GM12878 (cell line): ENCODE measurements at regions not wholly inside any gene's neighbourhood (a gene's known extent, or its start where the extent isn't known, plus 50 kb on each side); places are given as distances from the start of the nearest gene placed in this dataset.

ENCODE experiments used
- BMI1 ChIP-seq: fragments of 450-650 bp; IDR thresholded peaks from 2 replicates; pipeline ENCODE4 v1.6.1; 2016; ENCODE audit warnings: mild to moderate bottlenecking, moderate library complexity, borderline replicate concordance
- EP300 ChIP-seq, 2 experiments: fragments of 150-350 bp in 1 of 2; IDR thresholded peaks; 2 replicates each; pipeline ENCODE4 v1.6.1; 2011 to 2012; ENCODE audit warnings: low read depth in 2 of 2, low read length in 2 of 2, borderline replicate concordance in 1 of 2, improper control_type of control experiment in 1 of 2, inconsistent platforms in 1 of 2; ENCODE audit not compliant: control insufficient read depth in 1 of 2
- MEF2B ChIP-seq: fragments of 450-650 bp; IDR thresholded peaks from 2 replicates; pipeline ENCODE4 v1.6.1; 2018; ENCODE audit warnings: mild to moderate bottlenecking, moderate library complexity; ENCODE audit not compliant: partially characterized antibody, poor library complexity, severe bottlenecking
- MXI1 ChIP-seq: fragments of 150-350 bp; IDR thresholded peaks from 2 replicates; pipeline ENCODE4 v1.6.1; 2011; ENCODE audit warnings: low read depth, mild to moderate bottlenecking, inconsistent platforms, low read length, improper control_type of control experiment
- POLR2A ChIP-seq: IDR thresholded peaks from 2 replicates; pipeline ENCODE4 v1.6.1; 2011; ENCODE audit warnings: low read depth, mild to moderate bottlenecking, low read length
- SMARCA5 ChIP-seq: fragments of 450-650 bp; IDR thresholded peaks from 2 replicates; pipeline ENCODE4 v1.6.1; 2017; ENCODE audit warnings: mild to moderate bottlenecking
- SPI1 ChIP-seq: IDR thresholded peaks from 2 replicates; pipeline ENCODE4 v1.6.1; 2011; ENCODE audit warnings: low read depth, mild to moderate bottlenecking, low read length, moderate library complexity, borderline replicate concordance; ENCODE audit not compliant: insufficient read depth
- SUZ12 ChIP-seq: fragments of 200-600 bp; sonication (generic); IDR thresholded peaks from one replicate; pipeline ENCODE4 v1.6.1; 2018; ENCODE audit warnings: antibody characterized with exemption, mild to moderate bottlenecking; ENCODE audit not compliant: unreplicated experiment
- TF ChIP-seq, protein P1 (sequence below): IDR thresholded peaks from 2 replicates; pipeline ENCODE4 v1.6.1; 2012; ENCODE audit warnings: low read depth, low read length, improper control_type of control experiment
- TF ChIP-seq, protein P2 (sequence below): IDR thresholded peaks from 2 replicates; pipeline ENCODE4 v1.6.1; 2012; ENCODE audit warnings: low read depth, low read length, improper control_type of control experiment
- TF ChIP-seq, protein P3 (sequence below), 3 experiments: IDR thresholded peaks in 2 of 3; conservative IDR thresholded peaks in 1 of 3; 2 replicates each; pipeline ENCODE4 v1.5.1; 2011; ENCODE audit warnings: low read depth in 3 of 3, low read length in 3 of 3, mild to moderate bottlenecking in 3 of 3, control low read depth in 2 of 3, moderate library complexity in 2 of 3, inconsistent platforms in 1 of 3, mixed read lengths in 1 of 3; ENCODE audit not compliant: control insufficient read depth in 2 of 3, insufficient read depth in 1 of 3; ENCODE audit errors: extremely low read depth in 1 of 3

DNA sequence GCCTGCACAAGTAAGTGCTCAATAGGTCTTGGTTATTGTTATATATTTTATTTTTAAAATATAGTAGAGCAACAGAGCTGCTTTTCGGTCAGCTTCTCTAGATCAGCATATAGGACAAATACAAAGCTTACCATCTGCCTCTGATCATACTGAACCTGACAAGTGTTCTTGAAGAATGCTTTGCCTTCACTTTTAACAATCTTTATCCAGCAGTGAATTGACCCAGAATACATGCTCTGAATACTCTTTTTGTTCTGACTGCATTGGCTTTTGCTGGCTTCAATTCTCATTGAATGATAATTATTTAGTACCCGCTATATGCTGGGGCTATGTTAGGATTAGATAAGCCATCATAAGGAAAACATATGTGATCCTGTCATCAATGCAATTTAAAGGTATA lies 137.8 kb downstream of the DHRS2 start:
- TF ChIP-seq SPI1 (no peak), BMI1 (no peak), MEF2B (no peak), SMARCA5 (no peak), POLR2A (no peak), EP300 (IDR thresholded peaks at IDR 0.05; ENCODE audit: borderline replicate concordance in 1 of 2, control insufficient read depth in 1 of 2, low read depth in 2 of 2, low read length in 2 of 2) (no peak), MXI1 (no peak), SUZ12 (no peak)
- TF ChIP-seq, protein P1, sequence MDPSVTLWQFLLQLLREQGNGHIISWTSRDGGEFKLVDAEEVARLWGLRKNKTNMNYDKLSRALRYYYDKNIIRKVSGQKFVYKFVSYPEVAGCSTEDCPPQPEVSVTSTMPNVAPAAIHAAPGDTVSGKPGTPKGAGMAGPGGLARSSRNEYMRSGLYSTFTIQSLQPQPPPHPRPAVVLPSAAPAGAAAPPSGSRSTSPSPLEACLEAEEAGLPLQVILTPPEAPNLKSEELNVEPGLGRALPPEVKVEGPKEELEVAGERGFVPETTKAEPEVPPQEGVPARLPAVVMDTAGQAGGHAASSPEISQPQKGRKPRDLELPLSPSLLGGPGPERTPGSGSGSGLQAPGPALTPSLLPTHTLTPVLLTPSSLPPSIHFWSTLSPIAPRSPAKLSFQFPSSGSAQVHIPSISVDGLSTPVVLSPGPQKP, result no peak
- TF ChIP-seq, protein P2, sequence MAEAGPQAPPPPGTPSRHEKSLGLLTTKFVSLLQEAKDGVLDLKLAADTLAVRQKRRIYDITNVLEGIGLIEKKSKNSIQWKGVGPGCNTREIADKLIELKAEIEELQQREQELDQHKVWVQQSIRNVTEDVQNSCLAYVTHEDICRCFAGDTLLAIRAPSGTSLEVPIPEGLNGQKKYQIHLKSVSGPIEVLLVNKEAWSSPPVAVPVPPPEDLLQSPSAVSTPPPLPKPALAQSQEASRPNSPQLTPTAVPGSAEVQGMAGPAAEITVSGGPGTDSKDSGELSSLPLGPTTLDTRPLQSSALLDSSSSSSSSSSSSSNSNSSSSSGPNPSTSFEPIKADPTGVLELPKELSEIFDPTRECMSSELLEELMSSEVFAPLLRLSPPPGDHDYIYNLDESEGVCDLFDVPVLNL, result no peak
- TF ChIP-seq, protein P3, sequence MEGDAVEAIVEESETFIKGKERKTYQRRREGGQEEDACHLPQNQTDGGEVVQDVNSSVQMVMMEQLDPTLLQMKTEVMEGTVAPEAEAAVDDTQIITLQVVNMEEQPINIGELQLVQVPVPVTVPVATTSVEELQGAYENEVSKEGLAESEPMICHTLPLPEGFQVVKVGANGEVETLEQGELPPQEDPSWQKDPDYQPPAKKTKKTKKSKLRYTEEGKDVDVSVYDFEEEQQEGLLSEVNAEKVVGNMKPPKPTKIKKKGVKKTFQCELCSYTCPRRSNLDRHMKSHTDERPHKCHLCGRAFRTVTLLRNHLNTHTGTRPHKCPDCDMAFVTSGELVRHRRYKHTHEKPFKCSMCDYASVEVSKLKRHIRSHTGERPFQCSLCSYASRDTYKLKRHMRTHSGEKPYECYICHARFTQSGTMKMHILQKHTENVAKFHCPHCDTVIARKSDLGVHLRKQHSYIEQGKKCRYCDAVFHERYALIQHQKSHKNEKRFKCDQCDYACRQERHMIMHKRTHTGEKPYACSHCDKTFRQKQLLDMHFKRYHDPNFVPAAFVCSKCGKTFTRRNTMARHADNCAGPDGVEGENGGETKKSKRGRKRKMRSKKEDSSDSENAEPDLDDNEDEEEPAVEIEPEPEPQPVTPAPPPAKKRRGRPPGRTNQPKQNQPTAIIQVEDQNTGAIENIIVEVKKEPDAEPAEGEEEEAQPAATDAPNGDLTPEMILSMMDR (IDR thresholded peaks at IDR 0.05 in 2 of 3, conservative IDR thresholded peaks at IDR 0.05 in 1 of 3; ENCODE audit: control insufficient read depth in 2 of 3, extremely low read depth in 1 of 3, insufficient read depth in 1 of 3, low read depth in 3 of 3, low read length in 3 of 3), result no peak
